NCI-H2227 (cell line): ENCODE measurements at regions not wholly inside any gene's neighbourhood (a gene's known extent, or its start where the extent isn't known, plus 50 kb on each side); places are given as distances from the start of the nearest gene placed in this dataset.
"Not testable (repeated sequence)": the region's sequence is repeated elsewhere in the genome, so short reads cannot be mapped to it uniquely, and the experiment has no call there.

Experiments
- DNase-seq: peaks from one replicate; lab custom pipeline; 2025; ENCODE audit not compliant: unreplicated experiment; lab: John Stamatoyannopoulos, UW

DNA sequence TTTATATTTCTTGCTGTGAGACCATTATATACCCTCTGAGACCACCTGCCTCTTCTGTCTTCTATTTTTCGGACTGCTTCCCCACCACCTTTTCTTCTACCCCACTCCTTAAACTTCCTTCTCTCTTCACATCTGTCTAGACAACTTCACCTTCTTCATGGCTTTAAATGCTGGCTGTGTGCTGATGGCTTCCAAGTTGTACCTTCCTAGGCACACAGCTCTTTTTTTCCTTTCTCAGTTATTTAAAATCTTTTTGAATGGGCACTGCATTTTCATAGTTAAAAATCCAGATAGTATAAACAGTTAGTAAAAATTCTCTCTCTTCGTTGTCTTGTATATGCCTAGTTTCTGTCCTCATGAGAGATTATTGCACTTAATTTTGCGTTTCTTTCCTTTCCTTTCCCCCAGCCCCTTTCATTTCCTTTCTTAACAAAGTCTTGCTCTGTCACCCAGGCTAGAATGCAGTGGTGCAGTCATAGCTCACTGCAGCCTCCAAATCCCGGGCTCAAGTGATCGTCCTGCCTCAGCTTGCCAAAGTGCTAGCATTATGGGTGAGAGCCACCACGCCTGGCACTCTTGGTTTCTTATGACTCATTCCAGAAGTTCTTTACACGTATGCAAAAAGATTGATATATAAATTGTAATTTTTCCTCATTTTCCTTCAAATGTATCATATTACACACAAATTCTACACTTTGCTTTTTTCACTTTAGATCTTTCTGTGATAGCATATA is 114.3 kb downstream of the NPIPB5 start:
- DNase-seq = no peak

DNA sequence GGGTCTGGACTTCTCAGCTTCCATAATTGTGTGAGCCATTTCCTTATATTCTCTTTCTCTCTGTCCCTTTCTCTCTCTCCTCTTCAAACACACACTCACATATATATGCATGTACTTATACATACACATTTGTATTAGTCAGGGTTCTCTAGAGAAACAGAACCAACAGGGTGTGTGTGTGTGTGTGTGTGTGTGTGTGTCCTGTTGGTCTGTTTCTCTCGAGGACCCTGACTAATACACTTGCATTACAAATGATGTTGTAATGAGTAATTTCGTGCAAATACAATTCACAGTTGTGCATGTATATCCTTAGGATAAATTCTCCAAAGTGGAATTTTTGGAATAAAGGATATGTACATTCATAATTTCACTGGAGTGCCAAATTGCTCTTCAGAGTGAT is 115.3 kb downstream of the NPIPB5 start:
- DNase-seq = no peak

DNA sequence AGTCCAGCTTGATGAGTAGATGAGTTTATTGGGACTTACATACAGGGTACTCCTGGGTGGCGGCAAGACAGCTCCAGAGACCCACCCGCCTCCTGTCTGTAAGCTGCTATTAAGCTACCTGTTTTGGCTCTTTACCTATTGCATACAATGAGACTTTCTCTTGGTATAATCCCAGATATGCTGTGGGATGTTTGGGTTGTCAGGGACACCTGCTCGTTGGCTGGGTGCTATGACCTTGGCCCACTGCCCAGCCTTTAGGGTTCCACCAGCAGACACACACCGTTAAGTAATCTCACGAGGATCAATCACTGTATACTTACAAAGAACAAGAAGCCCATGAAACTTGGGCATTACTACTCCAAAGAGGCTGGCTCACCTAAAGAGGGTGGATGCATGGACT is 116.4 kb downstream of the NPIPB5 start:
- no peak for DNase-seq

DNA sequence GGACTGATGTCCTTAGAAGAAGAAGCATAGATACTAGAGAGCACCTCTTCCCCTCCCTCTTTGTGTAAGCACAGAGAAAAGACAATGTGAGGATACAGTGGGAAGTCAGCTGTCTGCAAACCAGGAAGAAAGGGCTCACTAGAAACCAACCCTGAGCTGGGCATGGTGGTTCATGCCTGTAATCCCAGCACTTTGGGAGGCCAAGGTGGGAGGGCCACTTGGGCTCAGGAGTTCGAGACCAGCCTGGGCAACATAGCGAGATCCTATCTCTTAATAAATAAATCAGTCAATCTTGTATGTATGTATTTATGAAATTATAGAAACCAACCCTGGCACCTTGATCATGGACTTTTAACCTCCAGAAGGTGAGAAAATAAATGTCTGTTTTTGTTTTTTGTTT is 118.3 kb downstream of the NPIPB5 start:
- DNase-seq = no peak

DNA sequence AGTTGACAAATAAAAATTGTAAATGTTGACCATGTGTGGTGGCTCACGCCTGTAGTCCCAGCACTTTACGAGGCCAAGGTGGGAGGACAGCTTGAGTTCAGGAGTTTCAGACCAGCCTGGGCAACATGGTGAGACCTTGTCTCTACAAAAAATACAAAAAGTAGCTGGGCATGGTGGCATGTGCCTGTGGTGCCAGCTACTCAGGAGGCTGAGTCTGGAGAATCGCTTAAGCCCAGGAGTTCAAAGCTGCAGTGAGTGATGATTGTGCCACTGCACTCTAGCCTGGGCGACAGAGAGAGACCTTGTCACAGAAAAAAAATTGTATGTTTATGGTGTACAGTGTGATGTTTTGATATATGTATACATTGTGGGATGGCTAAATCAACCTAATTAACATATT is 119.6 kb downstream of the NPIPB5 start:
- no peak for DNase-seq

DNA sequence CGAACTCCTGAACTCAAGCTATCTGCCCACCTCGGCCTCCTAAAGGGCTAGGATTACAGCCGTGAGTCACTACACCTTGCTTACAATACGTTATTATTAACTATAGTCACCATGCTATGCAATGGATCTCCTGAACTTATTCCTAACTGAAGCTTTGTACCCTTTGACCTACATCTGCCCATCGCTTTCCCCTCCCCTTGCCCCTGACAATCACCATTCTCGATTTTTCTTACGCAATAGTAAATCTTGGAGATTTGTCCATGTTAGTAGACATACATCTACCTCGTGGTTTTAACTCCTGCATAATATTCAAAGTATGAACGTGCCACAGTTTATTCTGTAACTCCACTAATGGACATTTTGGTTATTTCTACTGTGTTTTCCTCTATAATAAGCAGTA is 120.6 kb downstream of the NPIPB5 start:
- DNase-seq = no peak

DNA sequence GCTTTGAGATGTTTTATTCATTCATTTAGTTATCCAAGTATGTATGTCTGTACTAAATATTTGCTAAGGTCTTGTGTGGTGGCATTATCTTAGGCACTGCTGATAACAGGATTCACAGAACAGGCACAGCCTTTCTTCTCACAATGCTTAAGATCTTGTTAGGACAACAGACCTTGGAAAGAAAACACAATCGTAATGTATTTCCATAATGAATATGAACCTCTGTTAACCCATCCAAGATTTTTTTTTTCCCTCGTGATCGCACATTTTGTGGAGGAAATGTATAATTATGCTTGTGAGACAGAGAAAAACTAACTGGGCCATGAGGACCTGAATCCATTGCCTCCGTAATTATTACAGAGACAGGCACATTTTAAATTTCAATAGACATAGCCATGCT is 121.9 kb downstream of the NPIPB5 start:
- no peak for DNase-seq

DNA sequence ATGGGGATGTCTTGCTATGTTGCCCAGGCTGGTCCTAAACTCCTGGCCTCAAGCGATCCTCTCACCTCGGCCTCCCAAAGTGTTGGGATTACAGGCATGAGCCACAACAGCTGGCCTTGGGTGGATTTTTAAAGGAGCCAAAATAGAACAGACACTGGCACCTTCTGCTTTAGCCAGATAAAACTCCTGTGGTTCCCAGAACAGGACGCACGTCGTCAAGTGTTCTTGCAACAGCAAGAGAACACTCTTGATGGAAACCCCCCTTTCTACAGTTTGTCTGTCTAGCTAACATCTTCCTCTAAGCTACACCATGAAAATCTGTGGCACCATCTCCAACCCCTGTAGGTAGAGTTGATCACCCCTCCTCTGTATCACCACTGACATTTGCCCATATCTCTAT is 122.6 kb downstream of the NPIPB5 start:
- no peak for DNase-seq

DNA sequence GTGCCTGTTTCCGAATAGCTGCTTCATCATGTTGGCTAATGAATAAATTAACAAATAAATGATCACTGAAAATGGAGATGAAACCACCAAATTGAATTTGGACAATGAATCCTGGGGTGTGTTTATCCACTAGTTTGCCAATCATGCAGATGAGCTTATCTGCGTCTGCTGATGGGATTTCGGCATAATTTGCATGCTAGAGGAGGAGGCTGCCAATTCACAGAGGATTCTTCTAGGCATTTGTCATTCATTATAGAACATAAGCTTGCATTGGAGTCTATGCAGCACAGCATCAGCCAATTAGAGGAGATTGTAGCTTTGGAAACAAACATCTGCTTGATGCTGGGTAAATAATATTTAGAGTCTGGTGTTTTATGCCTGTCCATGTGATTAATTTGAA is 123.1 kb downstream of the NPIPB5 start:
- no peak for DNase-seq

DNA sequence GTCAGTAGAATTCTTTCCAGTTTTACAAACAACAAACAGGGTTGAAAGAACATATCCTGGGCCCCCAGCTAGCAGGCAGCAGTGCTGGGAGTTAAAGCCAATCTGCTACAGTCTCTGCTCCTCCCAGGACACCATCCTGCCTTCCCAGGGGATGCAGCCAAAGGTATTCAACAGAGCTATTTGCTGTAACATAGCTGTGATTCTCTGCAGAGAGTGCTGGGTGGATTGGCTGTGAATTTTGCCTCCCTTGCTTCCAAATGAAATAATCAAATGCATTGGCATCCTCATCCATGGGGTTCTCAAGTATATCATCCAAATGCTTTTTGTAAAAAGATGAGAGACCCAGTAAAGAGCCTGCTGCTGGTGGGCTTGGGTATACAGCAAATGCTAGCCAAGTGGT is 124.3 kb downstream of the NPIPB5 start:
- DNase-seq = no peak

DNA sequence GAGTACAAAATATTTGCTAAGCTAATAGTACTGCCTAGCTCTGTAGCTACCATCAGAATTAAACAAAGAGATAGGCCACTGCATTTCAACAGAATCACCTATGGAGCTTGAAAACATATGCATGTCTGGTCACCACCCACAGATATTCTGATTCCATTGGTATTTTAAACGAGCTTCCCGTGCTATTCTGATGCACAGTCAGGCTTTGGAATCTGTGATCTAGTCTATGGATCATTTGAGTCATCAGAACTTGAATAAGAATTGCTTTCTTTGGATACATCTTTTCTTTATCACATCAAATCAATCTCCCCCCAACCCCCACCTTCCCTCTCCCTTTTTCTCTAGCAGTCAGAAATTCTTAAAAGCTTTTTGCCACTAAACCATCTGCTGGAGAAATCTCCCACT is 124.7 kb downstream of the NPIPB5 start:
- DNase-seq = no peak

DNA sequence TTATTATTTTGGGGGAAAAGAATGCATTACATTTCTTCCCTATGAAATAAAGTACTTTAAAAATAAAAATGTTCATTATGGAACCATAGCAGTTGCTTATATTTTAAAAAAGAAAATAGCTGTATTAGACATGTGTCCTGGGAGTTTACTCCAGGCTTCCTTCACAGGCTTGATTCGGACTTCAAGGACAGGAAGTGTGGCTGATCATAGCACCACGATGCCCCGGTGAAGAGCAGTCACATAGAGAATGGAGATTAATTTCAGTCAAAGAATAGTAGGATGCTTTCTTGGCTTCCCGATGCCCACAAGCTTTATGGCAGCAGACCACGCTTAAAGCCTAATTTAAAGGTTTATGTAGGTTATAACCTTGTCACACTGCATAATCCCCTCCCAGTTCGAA is 125.1 kb downstream of the NPIPB5 start:
- DNase-seq = no peak

DNA sequence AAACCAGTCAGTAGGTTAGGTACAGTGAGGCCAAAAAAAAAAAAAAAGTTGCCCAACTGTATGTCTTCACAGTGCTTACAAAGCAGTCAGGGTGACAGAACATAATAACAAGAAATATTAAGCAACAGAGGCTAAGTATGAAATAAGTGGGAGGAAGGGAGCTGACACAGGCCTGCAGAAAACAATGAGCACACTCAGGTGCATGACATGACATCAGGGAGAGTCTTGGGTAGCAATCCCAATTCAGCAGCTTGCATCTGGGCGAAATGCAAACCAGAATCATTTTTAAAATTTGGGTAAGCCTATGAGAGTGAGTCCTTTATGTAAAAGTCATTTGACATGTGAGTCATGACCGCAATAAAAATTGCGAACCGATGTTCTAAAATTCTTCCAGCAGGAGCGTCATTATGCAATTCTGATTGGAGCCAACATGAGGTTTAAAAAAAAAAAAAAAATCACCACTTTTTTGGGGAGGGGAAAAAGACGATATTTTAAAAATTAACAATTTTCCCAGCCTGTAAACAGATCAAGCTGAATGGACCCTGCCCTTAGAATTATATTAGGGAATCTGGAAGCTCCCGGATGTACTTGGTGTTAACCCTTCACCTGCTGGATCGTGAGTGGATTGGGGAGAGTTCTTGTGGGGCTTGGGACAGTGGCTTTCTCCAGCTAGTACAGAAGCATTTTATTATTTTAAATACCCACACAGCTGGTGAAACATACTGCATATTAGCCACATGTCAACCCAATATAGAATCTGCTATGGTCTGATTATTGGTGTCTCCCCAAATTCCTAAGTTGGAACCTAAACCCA is 127.9 kb downstream of the NPIPB5 start:
- DNase-seq = no peak

DNA sequence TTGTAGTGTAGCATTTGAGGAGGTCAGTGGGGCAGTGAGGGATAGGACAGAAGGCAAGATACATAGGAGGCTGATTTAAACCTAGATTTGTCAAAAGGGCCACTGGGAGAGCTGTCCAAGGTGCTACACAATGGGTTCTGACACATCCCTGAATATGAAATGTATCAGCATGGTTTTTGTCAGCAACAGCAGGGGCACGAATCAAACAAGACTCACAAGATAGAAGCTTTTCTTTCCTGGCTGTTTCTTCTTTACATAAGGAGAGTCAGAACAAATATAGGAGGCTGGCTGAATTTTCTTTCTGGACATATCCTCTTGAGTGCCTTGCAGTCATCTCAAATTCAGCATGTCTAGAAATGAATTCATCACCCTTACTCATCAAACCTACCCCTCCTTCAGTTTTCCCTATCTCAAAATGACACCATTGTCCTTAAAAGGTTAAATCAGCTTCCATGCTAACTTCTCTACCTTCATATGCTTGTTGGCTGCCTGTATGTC is 130.5 kb downstream of the NPIPB5 start:
- DNase-seq = no peak

DNA sequence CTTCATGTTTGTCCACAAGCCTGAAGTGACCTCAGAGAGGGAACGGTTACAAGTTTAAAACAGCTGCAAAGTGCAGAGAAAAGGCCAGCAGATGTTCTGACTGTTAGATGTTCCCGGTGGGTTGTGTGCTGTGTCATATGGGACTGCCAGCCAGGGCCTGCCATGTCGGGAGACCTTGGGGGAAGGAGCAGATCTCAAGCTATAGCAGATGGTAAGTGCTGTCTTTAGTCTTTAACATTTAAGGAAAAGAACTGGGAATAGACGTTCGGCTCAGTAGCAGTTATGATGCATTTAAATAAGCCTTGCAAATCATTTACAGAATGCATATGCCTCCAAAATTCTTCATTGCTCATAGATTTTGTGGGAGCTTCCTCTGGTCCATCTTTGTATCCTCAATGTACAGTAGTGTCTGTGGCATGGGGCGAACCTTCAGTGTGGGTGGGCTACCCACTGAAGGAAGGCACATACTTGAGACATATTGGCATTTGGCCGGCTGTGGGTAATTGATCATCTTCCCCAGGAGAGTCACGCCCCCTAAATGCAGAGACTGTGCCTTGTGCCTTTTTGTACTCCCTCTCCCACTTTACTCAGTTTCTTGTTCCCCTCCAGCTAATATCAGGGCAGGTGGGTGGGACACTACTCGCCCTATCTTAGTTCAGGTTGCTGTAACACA is 131.9 kb downstream of the NPIPB5 start:
- DNase-seq = no peak

DNA sequence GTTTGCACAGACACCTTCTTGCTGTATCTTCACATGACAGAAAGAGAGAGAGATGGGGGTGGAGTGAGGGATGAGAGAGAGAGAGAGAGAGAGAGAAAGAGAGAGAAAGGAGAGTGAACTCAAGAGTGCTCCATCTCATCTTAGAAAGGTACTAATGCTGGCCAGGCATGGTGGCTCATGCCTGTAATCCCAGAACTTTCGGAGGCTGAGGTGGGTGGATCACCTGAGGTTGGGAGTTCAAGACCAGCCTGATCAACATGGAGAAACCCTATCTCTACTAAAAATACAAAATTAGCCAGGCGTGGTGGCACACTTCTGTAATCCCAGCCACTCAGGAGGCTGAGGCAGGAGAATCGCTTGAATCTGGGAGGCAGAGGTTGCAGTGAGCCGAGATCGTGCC is 132.5 kb downstream of the NPIPB5 start:
- DNase-seq = not testable (repeated sequence)

DNA sequence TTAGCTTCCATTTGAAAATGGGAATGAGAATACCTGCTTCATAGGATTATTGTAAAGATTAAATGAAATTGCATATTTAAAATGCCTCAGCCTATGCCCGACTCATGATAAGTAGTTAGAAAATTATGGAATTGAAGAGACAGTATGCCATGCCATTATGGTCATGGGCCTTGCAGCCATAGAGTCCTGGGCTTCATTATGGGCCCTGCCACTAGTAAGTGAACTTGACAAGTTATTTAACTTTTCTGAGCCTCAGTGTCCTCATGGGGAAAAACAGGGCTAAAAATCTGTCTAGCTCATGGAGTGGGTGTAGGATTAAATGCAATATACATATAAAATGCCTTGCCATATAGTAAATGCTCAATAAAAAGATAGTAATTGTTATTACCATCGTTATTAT is 133.2 kb downstream of the NPIPB5 start:
- no peak for DNase-seq

DNA sequence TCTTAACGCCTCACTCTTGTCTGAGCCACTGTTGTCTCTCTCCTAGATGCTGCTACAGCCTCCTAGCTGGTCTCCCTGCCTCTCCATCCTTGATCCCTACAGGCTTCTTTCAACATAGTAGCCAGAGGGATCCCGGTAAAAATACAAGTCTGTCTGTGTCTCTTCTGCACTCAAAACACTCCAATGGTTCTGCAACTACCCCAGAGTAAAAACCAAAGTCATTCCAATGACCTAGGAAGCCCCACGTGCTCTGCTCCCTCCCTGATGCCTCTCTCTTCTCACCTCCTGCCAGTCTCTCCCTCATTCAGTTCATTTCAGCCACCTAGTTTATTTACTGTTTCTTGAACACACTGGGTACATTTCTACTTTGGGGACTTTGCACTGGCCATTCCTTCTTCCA is 135.2 kb downstream of the NPIPB5 start:
- no peak for DNase-seq

DNA sequence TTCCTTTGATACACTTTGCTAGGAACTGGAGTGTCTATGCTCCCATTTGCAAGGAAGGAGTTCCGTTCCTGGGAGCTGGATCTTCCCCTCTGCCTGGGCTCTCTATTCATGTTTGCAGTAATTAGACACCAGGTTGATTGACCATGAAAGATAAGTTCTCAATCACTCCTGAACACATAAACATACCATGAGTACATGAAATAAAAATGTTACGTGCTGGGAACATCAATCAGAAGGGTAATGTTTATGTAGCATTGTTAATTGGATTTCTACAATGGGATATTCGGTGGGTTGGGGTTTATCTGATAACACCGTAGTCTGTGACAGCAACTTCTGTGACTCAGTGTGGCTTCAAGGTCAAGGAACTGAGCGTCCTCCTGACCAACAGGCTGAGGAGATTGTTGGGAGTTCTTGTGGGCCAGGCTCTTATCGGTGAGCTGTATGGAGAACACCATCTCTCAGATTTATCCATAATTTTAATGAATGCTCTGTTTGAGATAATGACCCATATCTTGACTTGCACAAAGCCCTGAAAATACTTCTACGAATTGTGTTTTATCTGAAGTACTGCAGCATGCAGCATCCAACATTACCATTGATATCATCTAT is 136.4 kb downstream of the NPIPB5 start:
- no peak for DNase-seq

DNA sequence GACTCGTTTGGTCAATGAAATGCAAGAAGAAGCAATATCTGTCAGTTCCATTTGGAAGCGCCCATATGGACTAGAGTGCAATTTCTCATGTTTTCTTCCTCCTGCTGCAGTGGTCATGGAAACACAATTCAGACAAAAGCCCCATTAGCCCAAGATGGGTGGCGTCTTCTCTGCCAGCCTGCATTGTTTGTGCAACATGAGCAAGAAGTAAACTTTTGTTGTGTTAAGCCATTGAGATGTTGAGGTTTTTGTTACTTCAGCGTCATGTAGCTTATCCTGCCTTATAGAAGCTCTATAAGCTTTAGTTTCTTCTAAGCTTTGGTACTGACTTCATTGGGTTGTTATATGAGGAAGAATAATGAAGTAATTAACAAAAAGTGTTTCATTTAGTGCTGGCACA is 137.4 kb downstream of the NPIPB5 start:
- no peak for DNase-seq

DNA sequence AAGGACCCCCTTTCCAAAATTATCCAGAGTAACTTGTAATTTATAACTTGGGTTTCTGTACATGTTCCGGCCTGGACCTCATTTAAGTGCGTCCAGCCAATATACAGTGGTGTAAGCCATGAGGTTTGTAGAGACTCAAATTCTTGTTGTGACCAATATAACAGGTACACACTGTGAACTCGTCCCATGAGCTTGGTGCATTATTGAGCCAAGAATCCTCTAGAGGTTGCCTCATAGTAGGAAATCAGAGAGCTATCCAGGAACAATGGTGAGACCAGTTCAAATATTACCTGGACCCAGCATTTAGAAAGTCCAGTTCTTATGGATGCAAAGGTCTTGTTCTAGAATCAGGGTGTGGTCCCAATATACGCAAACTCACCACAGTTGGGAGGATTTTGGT is 138.2 kb downstream of the NPIPB5 start:
- DNase-seq = no peak
